ENCODE measurements at regions not wholly inside any gene's neighbourhood (a gene's known extent, or its start where the extent isn't known, plus 50 kb on each side); places are given as distances from the start of the nearest gene placed in this dataset.

DNA sequence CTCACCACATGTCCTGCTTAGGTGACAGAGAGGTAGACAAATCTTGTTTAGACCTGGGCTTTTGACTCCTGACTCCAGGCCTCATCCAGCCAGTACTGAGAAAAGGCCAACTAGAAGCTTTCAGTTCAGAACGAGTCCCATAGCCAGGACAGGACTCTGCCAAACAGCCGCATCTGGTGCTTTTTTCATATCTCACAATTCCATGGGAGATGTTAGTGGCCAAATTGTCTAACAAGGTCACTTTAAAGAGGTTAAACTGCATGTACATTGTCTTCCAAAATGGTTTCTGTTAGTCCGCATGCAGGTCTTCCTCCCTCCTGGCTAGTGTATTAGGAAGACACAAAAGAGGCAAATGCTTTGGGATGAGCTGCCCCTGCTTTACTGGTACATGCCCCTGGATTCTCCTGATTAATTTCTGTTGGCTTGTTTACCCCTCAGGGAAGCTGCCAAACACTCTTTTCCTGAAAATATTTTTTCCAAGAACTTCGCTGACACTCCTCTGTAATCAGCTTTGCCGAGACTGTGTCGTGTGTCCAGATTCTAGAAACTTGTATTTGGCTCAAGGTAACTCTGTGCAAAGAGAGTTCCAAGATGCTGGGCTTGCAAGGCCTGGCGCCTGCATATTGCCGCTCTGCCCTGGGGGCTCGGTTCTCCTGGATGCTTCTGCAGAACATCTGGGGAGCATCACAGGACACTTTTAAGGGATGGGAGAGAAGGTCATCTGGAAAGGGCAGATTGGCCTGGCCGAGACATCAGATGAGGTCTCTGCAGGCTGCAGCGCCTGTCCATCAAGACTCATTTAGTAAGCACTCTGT lies 209.2 kb upstream of the APCDD1 start:
- TF ChIP-seq, protein P1, sequence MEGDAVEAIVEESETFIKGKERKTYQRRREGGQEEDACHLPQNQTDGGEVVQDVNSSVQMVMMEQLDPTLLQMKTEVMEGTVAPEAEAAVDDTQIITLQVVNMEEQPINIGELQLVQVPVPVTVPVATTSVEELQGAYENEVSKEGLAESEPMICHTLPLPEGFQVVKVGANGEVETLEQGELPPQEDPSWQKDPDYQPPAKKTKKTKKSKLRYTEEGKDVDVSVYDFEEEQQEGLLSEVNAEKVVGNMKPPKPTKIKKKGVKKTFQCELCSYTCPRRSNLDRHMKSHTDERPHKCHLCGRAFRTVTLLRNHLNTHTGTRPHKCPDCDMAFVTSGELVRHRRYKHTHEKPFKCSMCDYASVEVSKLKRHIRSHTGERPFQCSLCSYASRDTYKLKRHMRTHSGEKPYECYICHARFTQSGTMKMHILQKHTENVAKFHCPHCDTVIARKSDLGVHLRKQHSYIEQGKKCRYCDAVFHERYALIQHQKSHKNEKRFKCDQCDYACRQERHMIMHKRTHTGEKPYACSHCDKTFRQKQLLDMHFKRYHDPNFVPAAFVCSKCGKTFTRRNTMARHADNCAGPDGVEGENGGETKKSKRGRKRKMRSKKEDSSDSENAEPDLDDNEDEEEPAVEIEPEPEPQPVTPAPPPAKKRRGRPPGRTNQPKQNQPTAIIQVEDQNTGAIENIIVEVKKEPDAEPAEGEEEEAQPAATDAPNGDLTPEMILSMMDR (IDR thresholded peaks at IDR 0.05) = no peak
- no peak for TF ChIP-seq SIN3A (IDR thresholded peaks at IDR 0.05; ENCODE audit: borderline replicate concordance, insufficient read depth, low read depth, low read length)

Measured in Panc1 (cell line).